ENCODE measurements at regions not wholly inside any gene's neighbourhood (a gene's known extent, or its start where the extent isn't known, plus 50 kb on each side); places are given as distances from the start of the nearest gene placed in this dataset.

- DNase-seq: no peak
- Mint-ChIP-seq H3K27ac (peak overlapping the region in 1 of 3 experiments; percentile 68; a peak in 1 of 7 replicates), H3K9me3 (peaks cover 9 to 14% of the 10 kb centered on the region in 2 experiments), H3K4me1 (no peaks in the 10 kb centered on the region), H3K4me3 (no peak overlapping the region), H3K27me3 (ENCODE audit: low read depth) (no peaks in the 10 kb centered on the region; the same call in 1 of the 2 replicates), H3K36me3 (ENCODE audit: insufficient read depth in 1 of 3, low read depth in 3 of 3) (peaks cover 3 to 10% (median 5%) of the 10 kb centered on the region in 3 experiments; a peak in 5 of 7 replicates)
- Histone ChIP-seq H3T11ph (ENCODE audit: low read length) (no peak overlapping the region), H3K79me1 (ENCODE audit: insufficient read depth, low read depth, low read length, poor library complexity, severe bottlenecking) (no peaks in the 10 kb centered on the region), H2AFZ (ENCODE audit: low read length) (no peak overlapping the region), H3K27me3 (ENCODE audit: insufficient read depth, low read length) (no peaks in the 10 kb centered on the region), H3K18ac (ENCODE audit: insufficient read length, low read depth, low read length) (no peak overlapping the region), H4K20me1 (ENCODE audit: control insufficient read depth, insufficient read depth, insufficient read length) (no peaks in the 10 kb centered on the region), H3K4me2 (ENCODE audit: insufficient read depth, insufficient read length, low read length) (no peak overlapping the region), H3K23me2 (ENCODE audit: insufficient read length, low read depth, low read length, poor library complexity, severe bottlenecking) (no peaks in the 10 kb centered on the region), H2AK5ac (ENCODE audit: insufficient read length, low read length) (no peak overlapping the region), H2BK5ac (ENCODE audit: insufficient read length, low read length) (no peak overlapping the region), H3K79me2 (ENCODE audit: insufficient read depth, low read length) (no peaks in the 10 kb centered on the region), H3K14ac (ENCODE audit: insufficient read depth, low read length) (no peak overlapping the region), H3K4ac (ENCODE audit: low read depth, low read length) (no peak overlapping the region), H3K56ac (ENCODE audit: insufficient read length, low read depth, low read length) (no peak overlapping the region), H3K27ac (ENCODE audit: insufficient read length, low read depth, low read length) (no peak overlapping the region), H2BK120ac (ENCODE audit: low read depth, low read length, poor library complexity, severe bottlenecking) (no peak overlapping the region), H4K91ac (ENCODE audit: insufficient read length, low read depth, low read length) (no peak overlapping the region), H2BK15ac (ENCODE audit: low read depth, low read length) (no peak overlapping the region), H3K9ac (ENCODE audit: extremely low read depth, insufficient read length, low read length) (no peak overlapping the region), H3K9me3 (ENCODE audit: control insufficient read depth, low read depth, low read length) (no peaks in the 10 kb centered on the region), H2BK20ac (ENCODE audit: low read depth, low read length, poor library complexity, severe bottlenecking) (no peak overlapping the region), H3K4me1 (ENCODE audit: insufficient read depth, low read length) (no peaks in the 10 kb centered on the region), H3K23ac (ENCODE audit: insufficient read length, low read depth, low read length) (no peak overlapping the region), H2BK12ac (ENCODE audit: insufficient read length, low read depth, low read length) (no peak overlapping the region), H4K8ac (replicated peaks; ENCODE audit: insufficient read length, low read depth, low read length) (no peak overlapping the region), H4K5ac (ENCODE audit: insufficient read length, low read depth, low read length) (no peak overlapping the region)
- TF ChIP-seq CTCF (conservative IDR thresholded peaks at IDR 0.05): no peak
These were observed 574.6 kb downstream of the SLC4A3 start for GRCh38 chr2:220202066-220202465.
